ENCODE measurements at regions not wholly inside any gene's neighbourhood (a gene's known extent, or its start where the extent isn't known, plus 50 kb on each side); places are given as distances from the start of the nearest gene placed in this dataset.

- TF ChIP-seq, protein P1, sequence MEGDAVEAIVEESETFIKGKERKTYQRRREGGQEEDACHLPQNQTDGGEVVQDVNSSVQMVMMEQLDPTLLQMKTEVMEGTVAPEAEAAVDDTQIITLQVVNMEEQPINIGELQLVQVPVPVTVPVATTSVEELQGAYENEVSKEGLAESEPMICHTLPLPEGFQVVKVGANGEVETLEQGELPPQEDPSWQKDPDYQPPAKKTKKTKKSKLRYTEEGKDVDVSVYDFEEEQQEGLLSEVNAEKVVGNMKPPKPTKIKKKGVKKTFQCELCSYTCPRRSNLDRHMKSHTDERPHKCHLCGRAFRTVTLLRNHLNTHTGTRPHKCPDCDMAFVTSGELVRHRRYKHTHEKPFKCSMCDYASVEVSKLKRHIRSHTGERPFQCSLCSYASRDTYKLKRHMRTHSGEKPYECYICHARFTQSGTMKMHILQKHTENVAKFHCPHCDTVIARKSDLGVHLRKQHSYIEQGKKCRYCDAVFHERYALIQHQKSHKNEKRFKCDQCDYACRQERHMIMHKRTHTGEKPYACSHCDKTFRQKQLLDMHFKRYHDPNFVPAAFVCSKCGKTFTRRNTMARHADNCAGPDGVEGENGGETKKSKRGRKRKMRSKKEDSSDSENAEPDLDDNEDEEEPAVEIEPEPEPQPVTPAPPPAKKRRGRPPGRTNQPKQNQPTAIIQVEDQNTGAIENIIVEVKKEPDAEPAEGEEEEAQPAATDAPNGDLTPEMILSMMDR (conservative IDR thresholded peaks at IDR 0.05; ENCODE audit: low read depth): no peak
- H3K27ac ChIP-seq: no peak overlapping the region
- POLR2A ChIA-PET (ENCODE audit: low non-redundant PET): interaction anchor here (0.7 kb wide), 1 partner anchor 9 kb away, joined by 3 read pairs; no protein-coding TSS in a partner anchor
- peak; percentile 67 for DNase-seq (ENCODE audit: low spot score)
- CTCF ChIA-PET: no interaction called here
Observed at GRCh38 chr4:147361726-147362125, 119.2 kb upstream of the EDNRA start.

DNA sequence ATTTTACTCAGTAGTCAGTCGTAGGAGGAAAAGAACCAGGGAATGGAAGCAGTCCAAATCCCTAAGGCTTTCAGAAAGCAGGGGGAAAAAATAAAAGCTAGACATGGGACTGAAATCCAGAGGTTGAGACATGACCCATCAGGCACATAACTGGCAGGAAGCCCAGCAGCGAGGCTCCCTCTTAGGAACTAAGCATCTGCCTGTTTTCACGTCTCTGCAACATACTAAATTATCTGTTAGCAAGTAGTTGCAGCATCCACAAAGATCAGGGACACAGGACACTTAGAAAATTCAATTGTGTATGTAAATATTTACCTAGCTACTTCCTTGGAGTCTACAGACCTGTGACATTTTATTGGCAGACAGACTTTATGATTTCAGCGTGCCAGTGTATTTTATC is 118.0 kb upstream of the EDNRA start:
- H3K27ac ChIP-seq: no peak overlapping the region
- TF ChIP-seq, protein P1 (conservative IDR thresholded peaks at IDR 0.05; ENCODE audit: low read depth): no peak
- ChIA-PET POLR2A (ENCODE audit: low non-redundant PET) (no interaction called here), CTCF (interaction anchor here (0.6 kb wide), 1 partner anchor 503 kb away, joined by 3 read pairs; no protein-coding TSS in a partner anchor)
- peak; percentile 24 for DNase-seq (ENCODE audit: low spot score)

DNA sequence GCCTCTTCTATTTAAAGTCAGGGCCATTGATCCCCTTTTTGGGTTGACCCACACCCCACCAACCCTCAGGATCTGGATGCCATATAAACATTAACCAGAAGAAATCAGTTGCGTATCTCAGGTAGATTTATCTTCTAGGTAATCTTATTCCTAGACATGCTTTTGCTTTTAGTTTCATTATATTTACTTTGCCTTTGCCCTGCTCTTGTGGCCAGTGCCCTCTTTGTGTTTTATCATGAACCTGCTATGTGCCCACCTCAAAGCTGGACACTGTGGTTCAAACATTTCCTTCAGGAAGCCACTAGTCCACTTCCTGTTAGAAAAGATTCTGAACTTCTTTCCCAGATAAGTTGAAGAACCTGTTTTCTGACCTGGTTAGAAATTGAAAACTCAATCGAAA is 117.4 kb upstream of the EDNRA start:
- no peak overlapping the region for H3K27ac ChIP-seq
- ChIA-PET CTCF (no interaction called here), POLR2A (ENCODE audit: low non-redundant PET) (no interaction called here)
- DNase-seq (ENCODE audit: low spot score): no peak
- TF ChIP-seq, protein P1 (conservative IDR thresholded peaks at IDR 0.05; ENCODE audit: low read depth): no peak

- H3K27ac ChIP-seq: no peak overlapping the region
- DNase-seq (ENCODE audit: low spot score): no peak
- POLR2A ChIA-PET (ENCODE audit: low non-redundant PET): no interaction called here
- TF ChIP-seq, protein P1 (conservative IDR thresholded peaks at IDR 0.05; ENCODE audit: low read depth): no peak
- CTCF ChIA-PET: no interaction called here
Observed at GRCh38 chr4:147365396-147365795, 115.5 kb upstream of the EDNRA start.

DNA sequence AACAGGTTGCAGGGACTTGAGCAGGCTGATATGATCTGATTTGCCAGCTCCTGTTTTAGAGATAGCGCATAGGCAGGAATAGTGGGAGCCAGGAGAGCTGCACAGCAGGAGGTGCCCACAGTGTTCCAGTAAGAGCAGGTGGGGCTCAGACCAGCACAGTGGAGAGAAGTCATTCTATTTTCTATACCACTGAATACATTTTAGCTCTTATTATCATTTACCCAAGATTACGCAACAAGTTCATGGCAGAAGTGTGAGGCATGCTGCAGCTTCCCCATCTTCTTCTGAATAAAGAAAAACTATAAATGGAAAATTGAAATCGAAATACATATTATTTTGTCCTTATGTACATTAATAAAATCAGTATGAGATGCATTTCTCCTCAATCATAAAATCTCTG is 114.7 kb upstream of the EDNRA start:
- ChIA-PET CTCF (no interaction called here), POLR2A (ENCODE audit: low non-redundant PET) (no interaction called here)
- H3K27ac ChIP-seq: no peak overlapping the region
- DNase-seq (ENCODE audit: low spot score): no peak
- TF ChIP-seq, protein P1 (conservative IDR thresholded peaks at IDR 0.05; ENCODE audit: low read depth): no peak

DNA sequence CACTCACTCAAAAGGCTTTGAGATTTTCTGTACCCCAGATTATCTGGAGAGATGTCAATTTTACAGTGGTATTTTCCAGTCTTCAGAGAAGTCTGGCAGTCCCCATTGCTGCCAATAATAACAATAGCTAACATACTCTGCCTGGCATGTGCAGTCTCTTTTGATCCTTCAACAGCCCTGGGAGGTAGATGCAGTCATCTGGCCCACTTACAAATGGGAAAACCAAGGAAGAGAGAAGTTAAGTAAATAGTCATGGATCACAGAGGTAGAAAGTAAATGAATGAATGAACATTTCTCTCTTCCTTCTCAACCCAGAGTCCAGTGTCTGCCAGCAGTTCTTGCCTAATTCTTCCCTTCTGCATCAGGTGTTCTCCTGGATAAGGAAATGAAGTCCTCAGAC is 113.0 kb upstream of the EDNRA start:
- no peak for DNase-seq (ENCODE audit: low spot score)
- ChIA-PET CTCF (no interaction called here), POLR2A (ENCODE audit: low non-redundant PET) (no interaction called here)
- TF ChIP-seq, protein P1 (conservative IDR thresholded peaks at IDR 0.05; ENCODE audit: low read depth): no peak
- no peak overlapping the region for H3K27ac ChIP-seq

- H3K27ac ChIP-seq: no peak overlapping the region
- TF ChIP-seq, protein P1 (conservative IDR thresholded peaks at IDR 0.05; ENCODE audit: low read depth): no peak
- CTCF ChIA-PET: no interaction called here
- POLR2A ChIA-PET (ENCODE audit: low non-redundant PET): no interaction called here
- no peak for DNase-seq (ENCODE audit: low spot score)
Observed at GRCh38 chr4:147368948-147369347, 111.9 kb upstream of the EDNRA start.

Measured in RWPE1 (cell line).